ENCODE measurements at regions not wholly inside any gene's neighbourhood (a gene's known extent, or its start where the extent isn't known, plus 50 kb on each side); places are given as distances from the start of the nearest gene placed in this dataset.

- no peaks in the 10 kb centered on the region for H3K36me3 ChIP-seq (ENCODE audit: control insufficient read depth, insufficient read depth, low read length)
- ChIA-PET POLR2A (ENCODE audit: unreplicated experiment) (no interaction called here), CTCF (no interaction called here)
- H3K9me1 ChIP-seq (ENCODE audit: insufficient read depth, low read length): no peaks in the 10 kb centered on the region
- H3K18ac ChIP-seq (ENCODE audit: low read depth, low read length): no peak overlapping the region
- dilution Hi-C loops (cut with HindIII; ENCODE audit: low sequenced_read_pairs, unreplicated experiment): no loop called here
- no peak overlapping the region for H2BK120ac ChIP-seq (ENCODE audit: low read depth, low read length)
- H2AFZ ChIP-seq (replicated peaks; ENCODE audit: low read length, poor library complexity): no peak overlapping the region
- no peaks in the 10 kb centered on the region for H3K4me1 ChIP-seq (ENCODE audit: control insufficient read depth, insufficient read depth, low read length)
- no peak for TF ChIP-seq CTCF (conservative IDR thresholded peaks at IDR 0.05; ENCODE audit: low read depth, low read length)
- no peak for TF ChIP-seq MAFK (IDR thresholded peaks at IDR 0.05; ENCODE audit: low read depth, low read length)
- TF ChIP-seq ELK1 (IDR thresholded peaks at IDR 0.05; ENCODE audit: borderline replicate concordance, low read depth, low read length): no peak
- TF ChIP-seq RCOR1 (IDR thresholded peaks at IDR 0.05; ENCODE audit: insufficient replicate concordance, low read length): no peak
- ATAC-seq (ENCODE audit: low read depth): no peak
- H2AK5ac ChIP-seq (ENCODE audit: low read depth, low read length): no peak overlapping the region
- no peak overlapping the region for H2BK15ac ChIP-seq (ENCODE audit: low read depth, low read length)
- no peak overlapping the region for H2BK5ac ChIP-seq (ENCODE audit: low read depth, low read length, poor library complexity, severe bottlenecking)
- H3K9me3 ChIP-seq (ENCODE audit: control insufficient read depth, insufficient read depth, low read length): no peaks in the 10 kb centered on the region
- H3K4ac ChIP-seq (ENCODE audit: low read depth, low read length): no peak overlapping the region
- DNase-seq: no peak
- no peak overlapping the region for H3K14ac ChIP-seq (replicated peaks; ENCODE audit: low read depth, low read length)
- no peak overlapping the region for H3K9ac ChIP-seq (ENCODE audit: low read depth, low read length)
- no peak overlapping the region for H3K4me3 ChIP-seq (ENCODE audit: insufficient read depth, low read depth, low read length)
- no peak overlapping the region for H3K27ac ChIP-seq (ENCODE audit: insufficient read depth, low read length)
- H3K4me2 ChIP-seq (ENCODE audit: low read depth, low read length): no peak overlapping the region
- BruUV-seq (replicated peaks): no TSS peak
- H3K79me1 ChIP-seq (ENCODE audit: low read depth in 1 of 2, low read length in 2 of 2): no peaks in the 10 kb centered on the region
- H3K56ac ChIP-seq (ENCODE audit: extremely low read depth, insufficient read depth, low read length): no peak overlapping the region
- intact Hi-C loops (cut with micrococcal nuclease): no loop called here
- no peak overlapping the region for H2AK9ac ChIP-seq (replicated peaks; ENCODE audit: low read depth, low read length, poor library complexity)
- no peak overlapping the region for H3K23ac ChIP-seq (ENCODE audit: low read depth, low read length)
- in situ Hi-C loops (cut with MboI; ENCODE audit: low sequenced_read_pairs): no loop called here
- peaks cover 2% of the 10 kb centered on the region for H3K27me3 ChIP-seq (ENCODE audit: control insufficient read depth, insufficient read depth, low read length)
- H4K20me1 ChIP-seq (ENCODE audit: insufficient read depth, low read length): no peaks in the 10 kb centered on the region
- no peak overlapping the region for H4K8ac ChIP-seq (ENCODE audit: low read depth in 2 of 2, low read length in 2 of 2)
- H4K91ac ChIP-seq (ENCODE audit: insufficient read depth, low read depth, low read length): no peak overlapping the region
- no peak overlapping the region for H4K5ac ChIP-seq (ENCODE audit: low read depth, low read length)
- H2BK20ac ChIP-seq (ENCODE audit: low read depth, low read length): no peak overlapping the region
- WGBS, 2 experiments (ENCODE audit: extremely low coverage in 2 of 2, insufficient read length in 1 of 2): no CpG with 5 or more reads among the region's 3 CpGs
Measured at GRCh38 chr6:148076051-148076450, 266.6 kb upstream of the SASH1 start.

Data from IMR-90 (cell line).